A673 (cell line): ENCODE measurements at regions not wholly inside any gene's neighbourhood (a gene's known extent, or its start where the extent isn't known, plus 50 kb on each side); places are given as distances from the start of the nearest gene placed in this dataset.

Experiments used
- BruUV-seq: library from RNA; stranded (reverse); fragments of 400-500 nt; replicated peaks from 2 replicates; lab custom pipeline; 2021; lab: Mats Ljungman, UMichigan
- CTCF ChIA-PET: fragments of 300-600 bp; sonication (Branson Sonifier 250); formaldehyde crosslinking; loops from one replicate; lab custom pipeline; 2022; ENCODE audit warnings: antibody characterized with exemption; lab: Charles Lee
- POLR2A ChIA-PET: fragments of 300-600 bp; sonication (Branson Sonifier 250); formaldehyde crosslinking; loops from one replicate; lab custom pipeline; 2022; ENCODE audit warnings: antibody characterized with exemption; ENCODE audit not compliant: low non-redundant PET; lab: Charles Lee
- DNase-seq: peaks from one replicate; pipeline ENCODE4 v3.0.0-alpha.2; 2015; ENCODE audit warnings: low spot score
- H3K27ac ChIP-seq: fragments of 200-600 bp; sonication (generic); 2 replicates; pipeline ENCODE4 v1.5.1; 2016; ENCODE audit warnings: mixed run types, low read depth, mild to moderate bottlenecking, mixed read lengths, antibody characterized with exemption, low read length; ENCODE audit not compliant: poor library complexity, severe bottlenecking
- H3K27me3 ChIP-seq: fragments of 200-600 bp; sonication (generic); replicated peaks from 2 replicates; pipeline ENCODE4 v1.6.1; 2017; ENCODE audit warnings: mixed run types, low read depth, mild to moderate bottlenecking, mixed read lengths, antibody characterized with exemption, low read length; ENCODE audit not compliant: insufficient read depth, poor library complexity
- H3K36me3 ChIP-seq: fragments of 200-600 bp; sonication (generic); 2 replicates; pipeline ENCODE4 v1.6.1; 2016; ENCODE audit warnings: mixed run types, mild to moderate bottlenecking, mixed read lengths, antibody characterized with exemption, low read length; ENCODE audit not compliant: insufficient read depth, poor library complexity, severe bottlenecking
- H3K4me1 ChIP-seq: fragments of 200-600 bp; sonication (generic); 2 replicates; pipeline ENCODE4 v1.6.1; 2017; ENCODE audit warnings: mixed run types, mild to moderate bottlenecking, mixed read lengths, antibody characterized with exemption, low read length; ENCODE audit not compliant: insufficient read depth, poor library complexity, severe bottlenecking
- H3K4me3 ChIP-seq: fragments of 200-600 bp; sonication (generic); 2 replicates; pipeline ENCODE4 v1.5.1; 2016; ENCODE audit warnings: low read depth, mixed run types, mild to moderate bottlenecking, mixed read lengths, low read length; ENCODE audit not compliant: poor library complexity, severe bottlenecking
- H3K9me3 ChIP-seq: fragments of 200-600 bp; sonication (generic); 2 replicates; pipeline ENCODE4 v1.6.1; 2016; ENCODE audit warnings: mixed run types, low read depth, mild to moderate bottlenecking, mixed read lengths, antibody characterized with exemption, low read length; ENCODE audit not compliant: poor library complexity, severe bottlenecking
- EZH2 ChIP-seq: fragments of 200-600 bp; sonication (generic); IDR thresholded peaks from 2 replicates; pipeline ENCODE4 v1.6.1; 2017; ENCODE audit warnings: borderline replicate concordance, low read depth, mild to moderate bottlenecking, mixed read lengths, antibody characterized with exemption, low read length; ENCODE audit not compliant: poor library complexity, severe bottlenecking
- intact Hi-C: fragments of 100-400 bp; cut with micrococcal nuclease; formaldehyde crosslinking; loops from one replicate; pipeline ENCODE4 v1.10.0; 2022; ENCODE audit not compliant: unreplicated experiment
- TF ChIP-seq, protein P1 (sequence below): fragments of 300-800, 200-600 bp; sonication (generic); conservative IDR thresholded peaks from 2 replicates; pipeline ENCODE4 v1.5.1; 2017; ENCODE audit warnings: low read depth, mild to moderate bottlenecking, antibody characterized with exemption, low read length, moderate library complexity, mixed read lengths

DNA sequence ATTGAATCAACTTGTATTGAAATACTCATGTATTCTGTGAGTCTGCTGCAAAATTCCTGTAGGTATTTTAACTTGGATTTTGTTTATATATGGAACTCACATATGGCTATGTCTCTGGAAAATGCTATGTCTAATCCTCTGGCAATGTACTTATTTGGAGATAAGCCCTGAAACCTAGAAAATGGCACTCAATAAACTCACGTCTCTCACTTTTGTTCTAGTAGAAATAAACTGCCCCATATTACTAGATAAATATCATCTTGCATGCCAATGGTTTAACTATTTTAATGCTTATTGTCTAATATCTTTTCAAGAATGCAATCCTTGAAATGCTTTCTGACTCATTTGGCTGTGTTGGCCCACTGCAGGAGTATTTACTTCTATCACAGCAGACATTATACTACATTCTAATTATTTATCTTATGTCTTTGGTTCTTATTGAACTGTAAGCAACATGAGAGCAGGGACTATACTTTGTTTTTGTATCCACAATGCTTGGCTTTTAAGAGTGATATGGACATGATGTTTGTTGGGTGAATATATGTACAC, 292.2 kb upstream of the RSPO3 start:
- H3K4me3 ChIP-seq: no peak overlapping the region
- DNase-seq: no peak

DNA sequence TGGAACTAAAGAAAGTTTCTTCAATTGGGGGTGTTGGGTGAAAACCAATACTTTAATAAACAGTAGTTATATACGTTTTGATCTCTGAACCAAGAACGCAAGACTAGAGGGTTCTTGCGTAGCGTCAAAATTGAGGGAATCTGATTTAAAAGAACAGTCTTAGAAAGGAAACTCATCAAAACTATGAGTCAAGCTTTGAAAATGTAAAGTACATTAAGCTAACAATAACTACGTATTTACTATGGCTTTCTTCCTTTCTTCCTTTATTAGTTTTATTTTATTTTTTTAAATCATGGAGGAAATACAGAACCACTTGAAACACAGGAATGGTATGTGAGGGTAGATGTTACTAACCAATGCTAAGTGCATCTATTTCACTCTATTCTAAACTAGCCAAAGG, 287.0 kb upstream of the RSPO3 start:
- Histone ChIP-seq H3K4me1 (no peaks in the 10 kb centered on the region), H3K4me3 (no peak overlapping the region), H3K9me3 (no peaks in the 10 kb centered on the region), H3K36me3 (no peaks in the 10 kb centered on the region), H3K27me3 (no peaks in the 10 kb centered on the region), H3K27ac (no peak overlapping the region)
- CTCF ChIA-PET: no interaction called here
- peak; percentile 32 for DNase-seq
- no TSS peak for BruUV-seq
- intact Hi-C loops: no loop called here
- TF ChIP-seq EZH2: no peak
- TF ChIP-seq, protein P1, sequence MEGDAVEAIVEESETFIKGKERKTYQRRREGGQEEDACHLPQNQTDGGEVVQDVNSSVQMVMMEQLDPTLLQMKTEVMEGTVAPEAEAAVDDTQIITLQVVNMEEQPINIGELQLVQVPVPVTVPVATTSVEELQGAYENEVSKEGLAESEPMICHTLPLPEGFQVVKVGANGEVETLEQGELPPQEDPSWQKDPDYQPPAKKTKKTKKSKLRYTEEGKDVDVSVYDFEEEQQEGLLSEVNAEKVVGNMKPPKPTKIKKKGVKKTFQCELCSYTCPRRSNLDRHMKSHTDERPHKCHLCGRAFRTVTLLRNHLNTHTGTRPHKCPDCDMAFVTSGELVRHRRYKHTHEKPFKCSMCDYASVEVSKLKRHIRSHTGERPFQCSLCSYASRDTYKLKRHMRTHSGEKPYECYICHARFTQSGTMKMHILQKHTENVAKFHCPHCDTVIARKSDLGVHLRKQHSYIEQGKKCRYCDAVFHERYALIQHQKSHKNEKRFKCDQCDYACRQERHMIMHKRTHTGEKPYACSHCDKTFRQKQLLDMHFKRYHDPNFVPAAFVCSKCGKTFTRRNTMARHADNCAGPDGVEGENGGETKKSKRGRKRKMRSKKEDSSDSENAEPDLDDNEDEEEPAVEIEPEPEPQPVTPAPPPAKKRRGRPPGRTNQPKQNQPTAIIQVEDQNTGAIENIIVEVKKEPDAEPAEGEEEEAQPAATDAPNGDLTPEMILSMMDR: no peak
- POLR2A ChIA-PET: no interaction called here

More for the DNA sequence above, 292.2 kb upstream of the RSPO3 start:
- no peaks in the 10 kb centered on the region for H3K27me3 ChIP-seq
- no TSS peak for BruUV-seq
- no peaks in the 10 kb centered on the region for H3K4me1 ChIP-seq
- no peak overlapping the region for H3K27ac ChIP-seq
- CTCF ChIA-PET: no interaction called here
- POLR2A ChIA-PET: no interaction called here
- intact Hi-C loops: no loop called here
- no peaks in the 10 kb centered on the region for H3K36me3 ChIP-seq
- H3K9me3 ChIP-seq: no peaks in the 10 kb centered on the region
- TF ChIP-seq, protein P1: no peak
- TF ChIP-seq EZH2: no peak

DNA sequence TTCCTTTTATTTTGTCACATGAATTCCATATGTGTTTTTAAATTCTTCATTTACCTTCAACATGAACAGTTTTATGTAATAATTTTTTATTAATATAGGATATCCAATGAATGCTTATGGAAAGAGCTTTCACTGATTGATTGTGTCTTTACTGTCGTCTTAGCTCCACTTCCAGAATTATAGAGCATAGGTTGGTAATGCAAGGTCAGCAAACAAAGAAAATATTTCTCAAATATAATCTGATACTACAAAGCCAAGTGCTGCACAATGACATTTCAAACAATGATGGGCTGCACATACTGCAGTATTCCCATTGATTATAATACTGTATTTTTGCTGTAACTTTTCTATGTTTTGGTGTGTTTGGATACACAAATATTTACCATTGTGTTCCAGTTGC, 275.7 kb upstream of the RSPO3 start:
- no peaks in the 10 kb centered on the region for H3K27me3 ChIP-seq
- no peak for DNase-seq
- CTCF ChIA-PET: no interaction called here
- H3K36me3 ChIP-seq: no peaks in the 10 kb centered on the region
- no TSS peak for BruUV-seq
- no peaks in the 10 kb centered on the region for H3K4me1 ChIP-seq
- H3K27ac ChIP-seq: no peak overlapping the region
- intact Hi-C loops: no loop called here
- TF ChIP-seq, protein P1: no peak
- TF ChIP-seq EZH2: no peak
- no peak overlapping the region for H3K4me3 ChIP-seq
- H3K9me3 ChIP-seq: no peaks in the 10 kb centered on the region
- POLR2A ChIA-PET: no interaction called here
